GM12891 (cell line): ENCODE measurements at regions not wholly inside any gene's neighbourhood (a gene's known extent, or its start where the extent isn't known, plus 50 kb on each side); places are given as distances from the start of the nearest gene placed in this dataset.
"Not testable (repeated sequence)": the region's sequence is repeated elsewhere in the genome, so short reads cannot be mapped to it uniquely, and the experiment has no call there.

Experiments used
- POLR2A ChIP-seq: IDR thresholded peaks from 2 replicates; pipeline ENCODE4 v1.6.1; 2011; ENCODE audit warnings: low read depth, low read length, control low read depth
- POLR2AphosphoS5 ChIP-seq: IDR thresholded peaks from 2 replicates; pipeline ENCODE4 v1.6.1; 2011; ENCODE audit warnings: low read depth, low read length, control low read depth
- POU2F2 ChIP-seq: IDR thresholded peaks from 2 replicates; pipeline ENCODE4 v1.6.1; 2011; ENCODE audit warnings: low read depth, mild to moderate bottlenecking, control low read depth, low read length, moderate library complexity
- SPI1 ChIP-seq: IDR thresholded peaks from 2 replicates; pipeline ENCODE4 v1.6.1; 2011; ENCODE audit warnings: low read depth, low read length, control low read depth
- TAF1 ChIP-seq: IDR thresholded peaks from 2 replicates; pipeline ENCODE4 v1.6.1; 2011; ENCODE audit warnings: low read depth, low read length, control low read depth

DNA sequence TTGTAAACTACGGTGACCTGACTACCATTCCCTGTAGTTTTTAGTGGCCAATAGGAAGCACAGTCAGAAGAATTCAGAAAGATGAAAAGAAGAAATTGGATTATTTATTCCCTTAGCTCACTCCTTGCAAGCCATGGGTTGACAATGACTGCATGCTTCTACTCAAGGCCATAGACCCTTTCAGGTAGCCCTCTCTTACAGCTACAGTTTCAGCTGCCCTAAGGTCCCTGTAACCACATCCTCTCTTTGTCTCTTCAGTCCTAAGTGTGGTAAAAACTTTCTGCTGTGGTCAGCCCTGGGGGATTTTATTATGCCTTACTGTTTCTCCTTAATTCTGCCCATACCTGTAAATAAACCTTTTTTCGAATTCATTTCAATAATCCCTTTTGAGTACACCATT, 551.8 kb upstream of the TGIF2LX start:
- not testable (repeated sequence) for TF ChIP-seq POLR2A, TAF1, SPI1, POLR2AphosphoS5, POU2F2
